GM18498 (cell line): ENCODE measurements at regions not wholly inside any gene's neighbourhood (a gene's known extent, or its start where the extent isn't known, plus 50 kb on each side); places are given as distances from the start of the nearest gene placed in this dataset.

ENCODE experiments used
- ATAC-seq: cut with Tn5 transposase; IDR thresholded peaks from one replicate; pipeline ENCODE4 v1.9.1; 2021; ENCODE audit warnings: mild to moderate bottlenecking, moderate library complexity; ENCODE audit not compliant: unreplicated experiment

DNA sequence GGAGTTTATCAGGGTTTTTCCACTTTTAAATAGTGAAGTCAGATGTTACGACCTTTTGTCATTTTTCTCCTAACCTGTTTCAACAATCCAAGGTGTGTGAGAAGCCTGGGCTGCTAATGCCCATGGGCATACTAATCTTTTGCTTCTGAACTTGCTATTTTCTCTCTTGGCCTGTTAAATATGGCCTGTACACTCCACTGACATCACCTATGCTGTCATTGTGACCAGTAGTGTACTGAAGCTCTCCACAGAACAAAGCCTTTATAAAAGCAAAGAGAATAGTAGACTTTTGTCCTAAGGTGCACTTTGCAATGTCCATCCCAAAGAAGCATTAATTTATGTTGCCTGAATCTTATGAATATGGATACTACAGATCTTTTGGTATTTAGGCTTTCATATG lies 1490.5 kb downstream of the STIM2 start:
- ATAC-seq = no peak

DNA sequence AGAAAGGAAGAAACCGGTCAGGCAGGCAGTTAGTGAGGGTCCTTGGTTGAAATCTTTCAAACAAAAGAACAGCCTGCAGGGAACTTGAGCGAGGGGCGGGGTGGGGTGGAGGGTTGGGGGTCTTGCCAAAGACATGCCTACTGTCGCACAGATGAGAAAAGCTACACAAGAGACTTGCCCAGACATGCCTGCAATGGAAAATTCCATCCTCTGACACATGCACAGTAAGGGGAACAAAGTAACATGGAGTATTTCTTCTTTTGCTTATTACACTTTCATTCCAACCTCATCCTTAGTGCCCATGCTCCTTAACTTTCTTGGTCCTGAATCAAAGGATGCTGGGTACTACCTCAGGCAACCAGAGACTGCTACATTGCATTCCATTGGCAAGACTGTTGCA lies 1491.2 kb downstream of the STIM2 start:
- no peak for ATAC-seq

DNA sequence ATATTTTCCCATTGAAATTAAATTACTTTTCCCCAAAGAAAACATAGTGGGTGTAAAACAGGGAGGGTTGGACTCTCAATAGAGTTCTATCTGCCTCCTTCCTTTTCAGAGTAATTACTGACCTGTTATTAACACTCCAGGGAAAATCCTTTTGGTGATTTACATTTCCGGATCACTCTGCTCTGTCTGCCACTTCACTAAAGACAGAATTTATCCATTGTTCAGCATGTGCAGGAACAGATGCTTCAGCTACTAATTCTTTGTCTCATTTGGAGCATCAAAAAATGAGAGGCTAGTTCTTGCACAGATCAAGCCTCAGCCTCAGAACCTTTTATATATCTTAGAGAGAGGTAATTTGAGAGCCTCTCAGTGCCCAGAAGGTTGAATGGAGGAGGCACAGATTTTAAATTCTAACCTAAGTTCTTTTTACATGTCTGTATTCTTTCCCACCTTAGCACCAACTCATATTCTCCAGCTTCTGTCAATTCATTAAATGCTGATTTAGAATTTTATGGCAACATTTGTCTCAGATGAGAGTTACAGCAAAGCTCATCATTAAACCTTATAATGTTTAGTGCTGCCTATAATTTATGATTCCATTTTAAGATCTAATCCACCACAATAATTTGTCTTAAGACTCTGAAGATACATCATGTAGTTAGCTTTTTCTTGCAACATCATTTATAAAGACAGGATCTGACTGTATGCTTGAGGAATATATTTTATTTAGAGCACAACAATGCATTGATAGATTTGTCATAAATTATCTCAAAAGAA lies 1494.4 kb downstream of the STIM2 start:
- no peak for ATAC-seq

DNA sequence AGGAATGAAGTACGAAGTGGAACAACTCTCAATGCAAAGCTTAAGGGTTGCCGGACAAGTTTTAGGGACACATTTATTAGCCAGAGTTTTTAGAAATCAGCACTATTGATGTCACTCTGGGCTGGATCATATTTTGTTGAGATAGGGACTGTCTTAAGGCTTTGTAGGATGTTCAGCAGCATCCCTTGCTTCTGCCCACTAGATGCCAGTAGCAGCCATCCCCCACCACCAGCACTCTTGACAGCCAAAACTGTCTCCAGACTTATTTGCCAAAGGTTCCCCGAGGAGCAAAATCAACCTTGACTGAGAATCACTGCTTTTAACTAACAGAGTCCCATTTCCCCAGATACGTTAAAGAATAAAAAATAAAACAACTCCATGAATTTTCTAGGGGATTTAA lies 1497.3 kb downstream of the STIM2 start:
- no peak for ATAC-seq

DNA sequence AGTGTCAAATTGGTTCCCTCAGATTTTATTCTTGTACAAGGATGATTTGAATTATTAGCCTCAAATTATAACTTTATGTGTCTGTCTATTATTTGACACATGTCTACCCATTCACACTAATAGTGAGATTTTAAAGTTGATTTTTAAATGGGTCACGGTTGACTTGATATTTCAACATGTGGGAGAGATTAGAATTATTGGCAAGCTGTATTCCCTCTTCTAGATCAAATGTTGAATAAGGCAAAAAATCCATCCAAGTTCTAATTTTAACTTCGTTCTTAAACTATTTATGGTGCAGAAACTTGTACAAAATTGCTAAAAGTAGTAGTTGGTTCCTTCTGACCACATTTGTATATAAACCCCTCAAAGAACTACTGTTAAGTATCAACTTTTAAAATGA lies 1498.0 kb downstream of the STIM2 start:
- no peak for ATAC-seq

DNA sequence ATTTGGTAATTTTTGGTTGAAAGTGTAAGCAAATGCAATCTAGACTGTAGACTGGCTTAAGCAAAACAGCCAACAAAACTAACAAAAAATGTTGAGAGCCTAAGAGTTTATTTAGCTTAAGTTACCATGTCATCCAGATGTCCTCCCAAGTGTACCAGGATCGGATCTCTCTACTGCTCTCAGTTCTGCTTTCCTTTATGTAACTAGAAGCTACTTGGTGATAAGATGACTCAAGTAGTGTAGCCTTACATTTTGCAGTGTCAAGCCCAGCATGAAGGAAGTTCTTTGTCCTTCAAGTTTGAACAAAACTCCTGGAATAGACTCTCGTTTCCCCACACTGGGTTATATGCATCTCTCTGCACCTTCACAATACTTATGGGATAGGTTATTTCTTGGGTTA lies 1500.0 kb downstream of the STIM2 start:
- ATAC-seq = no peak

DNA sequence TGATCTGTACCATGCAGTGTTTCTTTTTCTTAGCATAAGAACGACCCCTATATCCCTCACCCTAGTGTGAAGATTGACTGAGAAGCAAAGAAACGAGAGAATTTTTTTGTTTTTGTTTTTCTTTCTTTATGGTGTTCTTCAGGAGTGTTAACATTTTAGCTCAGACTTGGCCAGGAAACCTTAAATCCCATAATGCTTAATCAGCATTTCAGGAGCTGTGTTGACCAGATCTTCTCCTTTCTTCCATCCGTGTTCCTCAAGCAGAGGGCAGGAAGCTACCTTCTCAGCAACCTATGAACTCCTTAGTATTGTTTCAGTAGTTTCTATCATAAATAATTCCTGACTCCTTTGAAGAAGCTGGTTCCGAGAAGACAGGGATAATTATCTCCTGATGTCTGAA lies 1501.5 kb downstream of the STIM2 start:
- no peak for ATAC-seq

DNA sequence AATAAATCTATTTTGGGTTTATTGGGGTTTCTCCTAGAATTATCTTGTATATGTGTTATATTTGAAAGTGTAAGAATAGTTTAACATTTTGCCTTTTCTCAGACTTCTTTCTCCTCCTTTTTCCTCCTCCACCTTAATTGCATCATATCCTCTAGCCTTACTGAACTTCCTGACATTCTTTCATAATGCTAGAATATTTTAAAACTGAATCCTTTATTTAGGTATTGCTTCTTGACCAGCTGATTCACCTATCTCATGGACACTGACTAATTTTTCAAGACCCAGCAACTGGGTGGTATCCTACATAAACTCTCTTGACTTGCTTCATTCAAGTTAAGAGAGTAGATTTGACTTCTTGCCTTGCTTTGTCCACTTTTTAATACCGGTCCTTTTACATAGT lies 1508.9 kb downstream of the STIM2 start:
- no peak for ATAC-seq

DNA sequence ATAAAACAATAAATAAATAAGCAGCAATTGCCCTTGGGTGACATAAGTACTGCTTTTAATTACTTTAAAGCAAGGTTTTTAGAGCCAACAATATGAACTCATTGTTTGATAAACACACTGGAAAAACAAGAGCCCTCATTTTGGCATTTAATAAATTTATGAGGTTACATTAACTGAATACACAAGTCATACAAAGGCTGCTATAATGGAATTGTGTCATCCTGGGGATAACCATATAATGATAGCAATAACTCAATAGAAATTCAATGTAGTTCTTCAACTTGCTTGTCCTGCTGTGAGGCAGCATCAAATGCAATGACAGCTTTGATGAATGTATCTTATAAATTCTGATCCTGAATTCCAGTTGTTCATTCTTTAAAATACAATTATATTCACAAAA lies 1512.5 kb downstream of the STIM2 start:
- no peak for ATAC-seq

DNA sequence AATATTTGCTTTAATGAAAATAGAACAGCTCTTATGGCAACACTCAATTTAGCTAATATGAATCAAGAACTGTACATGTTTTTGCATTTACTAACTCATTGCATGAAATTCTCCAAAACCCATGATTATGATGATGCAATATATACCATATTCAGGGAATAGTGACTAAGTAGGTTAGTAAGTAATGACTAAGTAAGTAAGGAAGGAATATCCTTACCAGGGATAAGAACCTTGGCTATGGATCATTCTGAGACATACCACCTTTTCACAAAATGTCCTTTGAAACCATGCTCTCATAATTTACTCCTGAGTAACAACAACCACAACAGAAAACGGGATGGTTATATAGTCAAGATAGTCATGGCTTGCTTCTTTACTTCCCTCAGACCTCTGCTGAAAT lies 1513.0 kb downstream of the STIM2 start:
- ATAC-seq = no peak

DNA sequence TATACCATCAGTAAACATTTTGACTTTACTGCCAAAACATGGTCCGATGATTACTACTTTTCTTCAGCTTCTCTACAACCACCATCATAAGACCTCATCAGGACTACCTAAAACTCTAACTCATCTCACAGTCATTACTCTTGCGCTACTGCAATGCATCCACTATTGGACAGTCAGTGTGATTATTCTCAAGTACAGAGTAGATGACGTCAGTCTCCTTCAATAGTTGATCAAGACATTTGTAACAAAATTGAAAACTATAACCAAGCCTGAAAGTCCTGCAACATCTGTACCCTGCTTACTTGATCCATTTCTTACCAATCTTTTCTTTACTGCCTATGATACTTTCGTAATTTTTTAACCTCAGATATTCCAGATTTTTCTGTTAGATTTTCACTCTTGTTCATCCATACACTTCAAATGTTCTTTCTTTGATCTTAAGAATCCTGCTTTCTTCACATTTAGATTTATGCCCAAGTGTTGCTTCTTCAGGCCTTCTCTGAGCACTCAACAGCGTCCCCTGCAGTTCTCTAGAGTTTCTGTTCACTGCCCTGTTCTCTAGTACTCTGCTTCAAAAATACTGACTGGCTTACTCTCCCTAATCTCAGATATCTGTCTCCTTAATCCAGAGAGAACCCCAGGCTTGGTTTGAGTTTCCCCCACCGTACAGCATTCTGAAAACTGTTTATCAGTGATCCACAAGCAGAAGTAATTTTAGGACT lies 1517.6 kb downstream of the STIM2 start:
- ATAC-seq = no peak

DNA sequence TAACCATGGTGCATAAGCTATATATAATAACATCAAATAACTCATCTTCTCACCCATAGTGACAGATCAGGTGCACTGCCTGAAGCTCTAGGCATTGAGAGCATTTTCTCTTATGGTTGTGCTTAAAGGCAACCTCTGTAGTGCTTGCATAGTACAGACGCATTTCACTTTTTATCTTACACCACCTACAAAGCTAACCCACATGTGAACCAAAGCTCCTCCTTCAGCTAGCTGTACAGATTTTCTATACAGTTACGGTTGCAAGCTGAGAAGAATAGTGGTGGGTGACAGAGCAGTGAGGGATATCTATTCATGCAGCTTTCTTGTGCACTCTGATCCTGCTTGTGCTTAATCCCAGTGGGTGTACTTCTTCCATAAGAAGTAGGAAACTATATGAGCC lies 1525.2 kb downstream of the STIM2 start:
- no peak for ATAC-seq

DNA sequence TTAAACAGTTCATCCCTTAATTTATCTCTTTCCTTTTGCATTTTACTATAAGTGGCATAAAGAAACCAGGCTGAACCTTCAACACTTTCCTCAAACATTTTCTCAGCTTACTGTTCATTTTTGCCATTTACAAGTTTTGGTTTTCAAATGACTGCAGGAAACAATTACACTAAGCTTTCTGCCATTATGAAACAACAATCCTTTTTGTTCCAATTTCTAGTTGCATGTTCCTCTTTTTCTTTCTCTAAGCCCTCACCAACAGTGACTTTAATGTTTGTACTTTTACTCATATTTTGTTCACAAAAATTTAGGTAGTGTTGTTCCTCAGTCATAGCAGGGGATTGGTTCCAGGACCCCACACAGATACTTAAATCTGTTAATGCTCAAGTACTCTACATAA lies 1526.1 kb downstream of the STIM2 start:
- ATAC-seq = no peak

DNA sequence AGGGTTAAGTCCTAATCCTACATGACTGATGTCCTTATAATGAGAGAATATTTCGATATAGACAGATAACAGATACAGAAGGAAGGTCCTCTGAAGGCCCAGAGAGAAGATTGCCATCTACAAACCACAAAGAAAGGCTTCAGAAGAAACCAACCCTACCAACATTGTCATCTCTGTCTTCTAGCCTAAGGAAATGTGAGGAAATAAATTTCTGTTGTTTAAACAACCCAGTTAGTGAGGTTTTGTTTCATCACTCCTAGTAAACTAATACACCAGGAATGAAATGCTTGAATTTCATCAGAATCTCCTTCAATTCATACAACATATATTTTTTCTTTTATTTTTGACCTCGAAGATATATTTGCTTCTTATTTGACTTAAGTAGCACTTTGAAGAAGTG lies 1527.8 kb downstream of the STIM2 start:
- ATAC-seq = no peak

DNA sequence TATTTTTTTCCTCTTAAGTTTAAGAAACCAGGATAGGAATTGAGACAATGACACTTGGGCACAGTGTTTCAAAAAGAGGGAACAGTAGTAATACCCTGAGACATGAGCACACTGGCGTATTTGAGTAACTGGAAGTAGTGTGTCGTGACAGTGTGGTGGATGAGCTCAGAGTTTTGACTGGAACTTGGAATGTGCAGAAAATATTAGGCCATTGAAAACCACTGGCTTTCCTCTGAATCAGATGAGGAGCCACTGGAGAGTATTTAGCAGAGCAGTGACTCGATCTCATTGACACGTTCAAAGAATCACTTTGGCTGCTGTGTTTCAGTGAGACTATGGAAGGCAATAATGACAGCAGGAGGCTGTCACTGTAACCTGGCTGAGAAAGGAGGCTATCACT lies 1531.2 kb downstream of the STIM2 start:
- no peak for ATAC-seq

DNA sequence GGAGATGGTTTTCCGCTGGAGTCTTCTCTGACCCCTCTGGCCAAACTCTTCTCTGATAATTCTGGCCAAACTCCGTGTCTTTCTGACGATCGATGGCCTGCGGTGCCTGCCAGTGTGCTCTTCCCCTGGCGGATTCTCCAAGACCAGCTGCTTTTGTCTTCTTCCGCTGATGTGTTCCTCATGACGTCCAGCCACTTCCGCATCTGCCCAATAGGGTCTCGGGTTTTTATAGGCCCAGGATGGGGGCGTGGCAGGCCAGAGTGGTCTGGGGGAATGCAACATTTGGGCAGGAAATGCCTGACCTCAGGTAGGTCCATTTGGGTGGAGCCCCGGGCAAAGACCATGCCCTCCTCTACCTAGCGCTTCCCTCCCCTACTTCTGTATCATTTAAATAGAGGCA lies 1542.1 kb downstream of the STIM2 start:
- ATAC-seq = no peak

DNA sequence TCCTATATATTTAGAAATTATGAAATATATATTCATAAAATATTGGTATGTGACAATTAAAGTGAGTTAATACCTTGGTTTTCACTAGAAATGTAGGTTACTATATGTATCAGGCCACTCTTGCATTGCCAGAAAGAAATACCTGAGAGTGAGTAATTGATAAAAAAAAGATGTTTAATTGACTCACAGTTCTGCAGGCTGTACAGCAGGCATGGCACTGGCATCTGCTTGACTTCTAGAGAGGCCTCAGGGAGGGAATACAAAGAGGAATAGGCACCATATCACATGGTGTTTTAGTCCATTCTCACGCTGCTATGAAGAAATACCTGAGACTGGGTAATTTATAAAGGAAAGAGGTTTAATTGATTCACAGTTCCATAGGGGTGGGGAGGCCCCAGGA lies 1560.6 kb downstream of the STIM2 start:
- no peak for ATAC-seq

DNA sequence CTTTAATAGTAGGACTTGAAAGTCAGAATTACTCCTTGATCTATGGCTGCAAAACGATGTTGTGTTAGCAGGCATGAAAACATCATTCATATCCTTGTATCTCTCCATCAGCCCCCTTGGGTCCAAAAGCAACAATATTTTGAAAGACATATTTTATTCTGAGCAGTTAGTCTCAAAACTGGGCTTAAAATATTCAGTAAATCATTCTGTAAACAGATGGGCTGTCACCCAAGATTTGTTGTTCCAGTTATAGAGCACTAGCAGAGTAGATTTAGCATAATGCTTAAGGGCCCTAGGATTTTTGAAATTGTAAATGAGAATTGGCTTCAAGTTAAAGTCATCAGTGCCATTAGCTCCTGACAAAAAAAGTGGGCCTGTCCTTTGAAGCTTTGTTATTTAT lies 1565.6 kb downstream of the STIM2 start:
- ATAC-seq = no peak

DNA sequence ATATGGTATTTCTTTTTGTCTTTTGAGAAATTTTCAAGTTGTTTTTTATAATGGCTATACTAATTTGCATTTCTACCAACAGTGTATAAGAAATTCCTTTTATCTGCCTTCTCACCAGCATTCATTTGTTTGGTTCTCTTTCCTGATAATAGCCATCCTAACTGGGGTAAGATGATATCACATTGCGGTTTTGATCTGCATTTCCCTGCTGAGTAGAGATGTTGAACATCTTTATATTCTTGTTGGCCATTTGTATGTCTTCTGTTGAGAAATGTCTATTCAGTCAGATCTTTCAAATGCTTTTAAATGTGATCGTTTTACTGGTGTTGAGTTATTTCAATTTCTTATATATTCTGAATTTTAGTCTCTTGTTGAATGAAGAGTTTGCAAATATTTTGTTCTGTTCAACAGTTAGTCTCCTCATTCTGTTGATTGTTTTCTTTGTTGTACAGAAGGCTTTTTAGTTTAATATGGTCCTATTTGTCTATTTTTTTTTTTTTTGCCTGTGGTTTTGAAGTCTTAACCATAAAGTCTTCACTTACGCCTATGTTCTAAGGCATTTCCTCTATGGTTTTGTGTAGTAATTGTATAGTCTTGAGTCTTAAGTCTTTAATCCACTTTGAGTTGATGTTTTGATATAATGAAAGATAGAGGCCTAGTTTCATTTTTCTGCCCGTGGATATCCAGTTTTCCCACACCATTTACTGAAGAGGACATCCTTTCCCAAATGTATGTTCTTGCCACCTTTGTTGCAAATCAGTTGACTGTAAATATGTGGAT lies 1566.9 kb downstream of the STIM2 start:
- no peak for ATAC-seq

DNA sequence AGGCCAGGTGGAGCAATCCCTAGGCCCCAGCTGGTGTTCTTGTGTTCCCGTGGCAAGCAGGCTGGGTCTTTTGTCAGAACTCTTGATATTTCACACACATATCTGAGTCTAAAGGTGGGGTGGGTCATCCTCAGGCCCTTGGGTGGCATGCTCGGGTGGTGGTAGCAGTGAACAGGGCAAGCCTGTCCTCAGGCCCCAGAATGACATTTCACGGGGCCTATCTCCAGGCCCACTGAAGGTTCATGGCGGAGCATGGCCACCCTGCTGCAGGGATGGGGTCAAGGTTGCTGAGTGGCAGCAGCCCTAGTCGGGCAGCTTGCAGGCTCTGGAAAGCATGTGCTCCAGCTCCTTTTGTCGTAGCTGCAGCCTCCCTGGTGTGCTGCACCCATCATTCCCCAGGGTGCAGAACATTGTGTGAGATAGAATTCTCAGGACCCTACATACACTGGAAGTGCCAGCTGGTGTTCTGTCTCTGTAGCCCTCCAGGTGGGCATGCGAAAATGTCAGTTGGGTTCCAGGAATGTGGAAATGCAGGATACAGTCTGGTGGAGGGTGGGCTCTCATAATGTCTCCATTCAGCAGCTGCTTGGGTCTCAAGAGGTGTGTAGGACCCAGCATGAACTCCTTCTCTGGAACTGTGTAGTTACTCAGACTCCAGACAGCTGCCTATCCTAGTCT lies 1571.8 kb downstream of the STIM2 start:
- ATAC-seq = no peak

DNA sequence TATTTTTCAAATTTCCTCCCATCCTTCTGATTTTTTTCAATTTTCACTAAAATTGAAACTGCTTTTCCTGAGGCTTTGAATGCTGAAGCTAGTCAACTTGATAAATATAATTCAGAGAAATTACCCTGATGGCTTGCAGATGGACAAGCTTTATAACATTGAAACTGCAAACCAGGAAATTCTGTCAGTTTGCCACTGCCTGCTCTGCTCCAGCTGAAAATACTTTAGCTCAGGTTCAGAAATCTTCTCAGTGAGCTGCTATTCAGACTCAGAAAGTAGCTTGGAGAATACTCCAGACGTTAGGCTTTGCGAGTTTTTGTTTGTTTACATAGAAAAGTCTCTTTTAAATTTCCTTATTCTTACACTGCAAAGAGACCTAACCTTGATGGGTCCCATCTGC lies 1574.7 kb downstream of the STIM2 start:
- ATAC-seq = no peak
